GM12892 (cell line): ENCODE measurements at regions not wholly inside any gene's neighbourhood (a gene's known extent, or its start where the extent isn't known, plus 50 kb on each side); places are given as distances from the start of the nearest gene placed in this dataset.

Experiments
- POLR2A ChIP-seq: IDR thresholded peaks from 2 replicates; pipeline ENCODE4 v1.6.1; 2011; ENCODE audit warnings: low read depth, low read length, control low read depth
- POLR2AphosphoS5 ChIP-seq: IDR thresholded peaks from 2 replicates; pipeline ENCODE4 v1.6.1; 2011; ENCODE audit warnings: low read depth, low read length, control low read depth
- TAF1 ChIP-seq: IDR thresholded peaks from 2 replicates; pipeline ENCODE4 v1.6.1; 2011; ENCODE audit warnings: low read depth, mild to moderate bottlenecking, control low read depth, low read length, borderline replicate concordance

GRCh38 chr13:69094485-69094884 is 1013.1 kb upstream of the ATXN8OS start:
- TF ChIP-seq TAF1 (no peak), POLR2A (no peak), POLR2AphosphoS5 (no peak)
